Trophoblast cell (in vitro differentiated cells and primary cell): ENCODE measurements at regions not wholly inside any gene's neighbourhood (a gene's known extent, or its start where the extent isn't known, plus 50 kb on each side); places are given as distances from the start of the nearest gene placed in this dataset.

Source experiments
- DNase-seq, 2 donors: peaks; one replicate each; pipeline ENCODE4 v3.0.0-alpha.2; 2016
- H2AFZ ChIP-seq: 2 replicates; pipeline ENCODE4 v1.6.1; 2013; ENCODE audit warnings: low read length, moderate library complexity, mild to moderate bottlenecking; ENCODE audit not compliant: insufficient read depth, poor library complexity
- H2AK5ac ChIP-seq: 2 replicates; pipeline ENCODE4 v1.6.1; 2013; ENCODE audit warnings: mild to moderate bottlenecking, low read length
- H2BK120ac ChIP-seq: 2 replicates; pipeline ENCODE4 v1.6.1; 2013; ENCODE audit warnings: low read length, mild to moderate bottlenecking, moderate library complexity; ENCODE audit not compliant: insufficient read depth, poor library complexity
- H2BK12ac ChIP-seq: 2 replicates; pipeline ENCODE4 v1.6.1; 2013; ENCODE audit warnings: mild to moderate bottlenecking, low read length, moderate library complexity
- H2BK5ac ChIP-seq: 2 replicates; pipeline ENCODE4 v1.6.1; 2013; ENCODE audit warnings: low read length, low read depth, moderate library complexity, mild to moderate bottlenecking; ENCODE audit not compliant: poor library complexity
- H3K14ac ChIP-seq: 2 replicates; pipeline ENCODE4 v1.6.1; 2013; ENCODE audit warnings: mild to moderate bottlenecking, low read length
- H3K18ac ChIP-seq: 2 replicates; pipeline ENCODE4 v1.6.1; 2013; ENCODE audit warnings: mild to moderate bottlenecking, low read length
- H3K23ac ChIP-seq: 2 replicates; pipeline ENCODE4 v1.6.1; 2013; ENCODE audit warnings: low read length
- H3K27ac ChIP-seq: 2 replicates; pipeline ENCODE4 v1.5.1; 2013; ENCODE audit warnings: low read depth, mild to moderate bottlenecking, inconsistent platforms, low read length, moderate library complexity
- H3K27me3 ChIP-seq: 2 replicates; pipeline ENCODE4 v1.6.1; 2013; ENCODE audit warnings: inconsistent platforms, mild to moderate bottlenecking, low read length, moderate library complexity; ENCODE audit not compliant: insufficient read depth
- H3K36me3 ChIP-seq, 2 experiments: 1 replicate in 1 of 2; 2 replicates in 1 of 2; pipeline ENCODE4 v1.6.1; 2013; ENCODE audit warnings: low read length in 2 of 2, mild to moderate bottlenecking in 2 of 2, moderate library complexity in 1 of 2; ENCODE audit not compliant: insufficient read depth in 2 of 2, control insufficient read depth in 1 of 2
- H3K4ac ChIP-seq: 2 replicates; pipeline ENCODE4 v1.6.1; 2013; ENCODE audit warnings: low read depth, mild to moderate bottlenecking, low read length, moderate library complexity
- H3K4me1 ChIP-seq, 2 experiments: 1 replicate in 1 of 2; 2 replicates in 1 of 2; pipeline ENCODE4 v1.6.1; 2013; ENCODE audit warnings: low read length in 2 of 2, mild to moderate bottlenecking in 2 of 2, moderate library complexity in 1 of 2; ENCODE audit not compliant: insufficient read depth in 2 of 2, control insufficient read depth in 1 of 2
- H3K4me2 ChIP-seq: 2 replicates; pipeline ENCODE4 v1.6.1; 2013; ENCODE audit warnings: inconsistent platforms, mild to moderate bottlenecking, low read length, moderate library complexity
- H3K4me3 ChIP-seq: 2 replicates; pipeline ENCODE4 v1.5.1; 2013; ENCODE audit warnings: mild to moderate bottlenecking, low read depth, low read length, inconsistent platforms
- H3K79me1 ChIP-seq: one replicate; pipeline ENCODE4 v1.6.1; 2013; ENCODE audit warnings: low read length
- H3K79me2 ChIP-seq: 2 replicates; pipeline ENCODE4 v1.6.1; 2013; ENCODE audit warnings: low read length, mild to moderate bottlenecking; ENCODE audit not compliant: control insufficient read depth, insufficient read depth, poor library complexity
- H3K9ac ChIP-seq: 2 replicates; pipeline ENCODE4 v1.6.1; 2013; ENCODE audit warnings: mild to moderate bottlenecking, low read length
- H3K9me3 ChIP-seq: 2 replicates; pipeline ENCODE4 v1.6.1; 2013; ENCODE audit warnings: low read depth, mild to moderate bottlenecking, control low read depth, inconsistent platforms, low read length; ENCODE audit not compliant: insufficient read depth
- H4K12ac ChIP-seq: 2 replicates; pipeline ENCODE4 v1.6.1; 2013; ENCODE audit warnings: low read depth, mild to moderate bottlenecking, low read length, moderate library complexity
- H4K8ac ChIP-seq: 2 replicates; pipeline ENCODE4 v1.6.1; 2013; ENCODE audit warnings: low read depth, mild to moderate bottlenecking, low read length, moderate library complexity
- H4K91ac ChIP-seq: one replicate; pipeline ENCODE4 v1.6.1; 2013; ENCODE audit warnings: low read depth, mild to moderate bottlenecking, low read length, moderate library complexity
- WGBS: extraction: QIAGEN DNeasy Blood & Tissue Kit; methylation state at CpG from one replicate; pipeline ENCODE4 v1.1.7; 2013; ENCODE audit warnings: missing lambda C conversion rate; ENCODE audit not compliant: insufficient read length, insufficient coverage; ENCODE audit errors: extremely low coverage; 5-methylcytosine and 5-hydroxymethylcytosine counted together

DNA sequence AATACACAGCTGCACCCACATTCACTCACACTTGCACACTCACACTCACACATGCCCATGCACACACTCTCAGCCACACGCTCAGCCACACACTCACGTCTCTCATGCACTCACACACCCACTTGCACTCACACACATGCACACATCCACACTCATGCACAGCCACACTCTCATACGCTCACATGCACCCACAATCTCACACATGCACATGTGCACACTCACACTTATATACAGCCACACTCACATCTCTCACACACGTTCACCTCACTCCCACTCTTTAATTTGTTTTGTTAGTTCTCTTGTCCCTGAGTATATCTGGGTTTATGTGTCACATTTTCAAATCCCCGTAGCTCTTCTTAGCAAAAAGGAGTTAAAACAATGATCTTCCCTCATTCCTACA lies 114.9 kb downstream of the LRATD1 start:
- Histone ChIP-seq H2AFZ (no peak overlapping the region), H2BK120ac (no peak overlapping the region), H4K91ac (no peak overlapping the region), H3K4me1 (peaks cover 2 to 4% of the 10 kb centered on the region in 2 experiments), H3K23ac (no peak overlapping the region), H3K4me2 (no peak overlapping the region), H2BK12ac (no peak overlapping the region), H3K27ac (no peak overlapping the region), H3K79me1 (no peaks in the 10 kb centered on the region), H3K18ac (no peak overlapping the region), H3K9me3 (peaks cover 10% of the 10 kb centered on the region), H2BK5ac (no peak overlapping the region), H2AK5ac (no peak overlapping the region), H3K36me3 (no peaks in the 10 kb centered on the region), H4K12ac (no peak overlapping the region), H3K27me3 (no peaks in the 10 kb centered on the region), H3K79me2 (no peaks in the 10 kb centered on the region), H3K4me3 (no peak overlapping the region), H3K9ac (no peak overlapping the region), H3K14ac (no peak overlapping the region), H4K8ac (no peak overlapping the region), H3K4ac (no peak overlapping the region)
- WGBS = no CpG with 5 or more reads among the region's 5 CpGs
- DNase-seq = no peak

DNA sequence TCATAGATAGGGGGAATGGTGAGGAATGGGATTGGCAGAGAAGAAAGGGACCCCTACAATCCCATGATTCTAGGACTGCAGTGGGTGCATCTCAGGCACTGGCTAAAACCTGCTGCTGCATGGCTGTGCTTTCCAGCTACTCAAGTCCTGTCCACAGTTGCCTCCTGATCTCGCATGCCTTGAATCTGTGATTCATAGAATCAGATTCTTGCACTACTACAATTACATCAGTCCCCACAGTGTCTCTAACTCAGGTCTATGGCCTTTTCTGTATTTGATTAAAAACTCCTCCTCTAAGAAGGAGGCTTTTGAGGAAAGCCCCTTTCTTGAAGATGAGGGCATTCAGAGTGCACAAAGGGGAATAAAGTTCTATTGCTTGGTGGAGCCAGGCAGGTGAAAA lies 117.4 kb downstream of the LRATD1 start:
- Histone ChIP-seq H2BK5ac (no peak overlapping the region), H3K4me2 (no peak overlapping the region), H4K8ac (no peak overlapping the region), H3K36me3 (no peaks in the 10 kb centered on the region), H3K4me1 (no peaks in the 10 kb centered on the region), H3K18ac (no peak overlapping the region), H2BK120ac (no peak overlapping the region), H2BK12ac (no peak overlapping the region), H3K27ac (no peak overlapping the region), H2AFZ (no peak overlapping the region), H4K91ac (no peak overlapping the region), H3K79me2 (no peaks in the 10 kb centered on the region), H3K9ac (no peak overlapping the region), H3K4me3 (no peak overlapping the region), H3K23ac (no peak overlapping the region), H3K27me3 (no peaks in the 10 kb centered on the region), H3K79me1 (no peaks in the 10 kb centered on the region), H3K4ac (no peak overlapping the region), H4K12ac (no peak overlapping the region), H3K9me3 (peaks cover 10% of the 10 kb centered on the region), H3K14ac (no peak overlapping the region), H2AK5ac (no peak overlapping the region)
- peak in 1 of 2 donors; percentile 26 for DNase-seq
- WGBS = no CpG with 5 or more reads among the region's 1 CpG

DNA sequence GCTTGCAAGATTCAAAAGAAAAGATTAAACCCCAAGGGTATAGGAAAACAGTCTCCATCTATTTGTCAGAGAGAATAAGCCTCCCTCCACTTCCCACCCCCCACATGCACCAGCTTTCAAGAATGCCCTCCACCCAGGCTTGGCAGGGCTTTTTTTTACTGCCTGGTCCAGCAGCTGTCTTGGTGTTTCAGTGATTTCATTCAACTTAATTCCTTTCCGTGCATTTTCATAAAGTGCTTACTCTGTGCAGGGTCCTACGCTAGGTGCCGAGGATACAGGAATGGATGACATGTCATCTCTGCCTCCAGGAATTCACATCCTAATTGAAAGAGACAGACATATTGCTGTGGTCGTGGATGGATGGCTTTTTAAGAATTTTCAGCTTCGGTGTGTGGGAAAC lies 117.9 kb downstream of the LRATD1 start:
- no peaks in the 10 kb centered on the region for H3K79me1 ChIP-seq
- H3K4me3 ChIP-seq = no peak overlapping the region
- no peak overlapping the region for H3K23ac ChIP-seq
- H4K91ac ChIP-seq = no peak overlapping the region
- WGBS = no CpG with 5 or more reads among the region's 5 CpGs
- H3K18ac ChIP-seq = no peak overlapping the region
- H4K12ac ChIP-seq = no peak overlapping the region
- peaks cover 0 to under 1% of the 10 kb centered on the region in 2 experiments for H3K4me1 ChIP-seq
- H3K4ac ChIP-seq = no peak overlapping the region
- H3K14ac ChIP-seq = no peak overlapping the region
- H3K36me3 ChIP-seq = no peaks in the 10 kb centered on the region
- H2BK120ac ChIP-seq = no peak overlapping the region
- no peak overlapping the region for H2AFZ ChIP-seq
- no peak overlapping the region for H2BK5ac ChIP-seq
- no peak overlapping the region for H3K27ac ChIP-seq
- H3K27me3 ChIP-seq = no peaks in the 10 kb centered on the region
- H4K8ac ChIP-seq = no peak overlapping the region
- no peak overlapping the region for H3K9ac ChIP-seq
- no peaks in the 10 kb centered on the region for H3K79me2 ChIP-seq
- no peak for DNase-seq
- H2BK12ac ChIP-seq = no peak overlapping the region
- H2AK5ac ChIP-seq = no peak overlapping the region
- H3K4me2 ChIP-seq = no peak overlapping the region
- peaks cover 10% of the 10 kb centered on the region for H3K9me3 ChIP-seq

DNA sequence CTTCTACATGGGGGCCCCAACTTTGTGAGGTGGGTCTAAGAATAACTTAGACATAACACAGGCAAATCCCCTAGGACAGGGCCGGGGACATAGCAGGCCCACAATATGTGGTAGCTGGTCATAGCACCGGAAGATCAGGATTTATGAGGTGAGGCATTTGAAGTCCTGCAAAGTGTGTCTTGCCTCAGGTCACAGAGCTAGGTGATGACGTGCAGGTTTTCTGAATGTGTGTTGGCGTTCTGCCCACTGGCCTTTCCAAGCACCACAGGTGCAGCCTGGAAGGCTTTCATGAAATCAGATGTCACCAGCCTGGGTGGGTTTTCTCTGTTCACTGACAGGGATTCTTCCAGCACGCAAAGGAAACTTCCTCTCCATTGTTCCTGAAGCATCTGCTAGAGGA lies 119.1 kb downstream of the LRATD1 start:
- peaks cover 0 to 2% of the 10 kb centered on the region in 2 experiments for H3K4me1 ChIP-seq
- no peak overlapping the region for H2BK120ac ChIP-seq
- H3K4ac ChIP-seq = no peak overlapping the region
- H3K79me2 ChIP-seq = no peaks in the 10 kb centered on the region
- H3K27ac ChIP-seq = no peak overlapping the region
- no peak overlapping the region for H2BK12ac ChIP-seq
- H2BK5ac ChIP-seq = no peak overlapping the region
- no peak overlapping the region for H3K4me3 ChIP-seq
- no CpG with 5 or more reads among the region's 5 CpGs for WGBS
- H4K8ac ChIP-seq = no peak overlapping the region
- no peak overlapping the region for H3K18ac ChIP-seq
- H2AFZ ChIP-seq = no peak overlapping the region
- H3K23ac ChIP-seq = no peak overlapping the region
- H3K79me1 ChIP-seq = no peaks in the 10 kb centered on the region
- no peak for DNase-seq
- no peak overlapping the region for H3K14ac ChIP-seq
- H3K9me3 ChIP-seq = peaks cover 8% of the 10 kb centered on the region
- no peaks in the 10 kb centered on the region for H3K36me3 ChIP-seq
- no peaks in the 10 kb centered on the region for H3K27me3 ChIP-seq
- H3K4me2 ChIP-seq = no peak overlapping the region
- no peak overlapping the region for H4K12ac ChIP-seq
- no peak overlapping the region for H3K9ac ChIP-seq
- H2AK5ac ChIP-seq = no peak overlapping the region
- H4K91ac ChIP-seq = no peak overlapping the region
